ENCODE measurements at regions not wholly inside any gene's neighbourhood (a gene's known extent, or its start where the extent isn't known, plus 50 kb on each side); places are given as distances from the start of the nearest gene placed in this dataset.

- TF ChIP-seq POLR2A (IDR thresholded peaks at IDR 0.05; ENCODE audit: extremely low read depth, insufficient read length) = no peak
- TF ChIP-seq, protein P1, sequence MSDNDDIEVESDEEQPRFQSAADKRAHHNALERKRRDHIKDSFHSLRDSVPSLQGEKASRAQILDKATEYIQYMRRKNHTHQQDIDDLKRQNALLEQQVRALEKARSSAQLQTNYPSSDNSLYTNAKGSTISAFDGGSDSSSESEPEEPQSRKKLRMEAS (IDR thresholded peaks at IDR 0.05; ENCODE audit: low read depth, low read length) = no peak
- TF ChIP-seq, protein P2, sequence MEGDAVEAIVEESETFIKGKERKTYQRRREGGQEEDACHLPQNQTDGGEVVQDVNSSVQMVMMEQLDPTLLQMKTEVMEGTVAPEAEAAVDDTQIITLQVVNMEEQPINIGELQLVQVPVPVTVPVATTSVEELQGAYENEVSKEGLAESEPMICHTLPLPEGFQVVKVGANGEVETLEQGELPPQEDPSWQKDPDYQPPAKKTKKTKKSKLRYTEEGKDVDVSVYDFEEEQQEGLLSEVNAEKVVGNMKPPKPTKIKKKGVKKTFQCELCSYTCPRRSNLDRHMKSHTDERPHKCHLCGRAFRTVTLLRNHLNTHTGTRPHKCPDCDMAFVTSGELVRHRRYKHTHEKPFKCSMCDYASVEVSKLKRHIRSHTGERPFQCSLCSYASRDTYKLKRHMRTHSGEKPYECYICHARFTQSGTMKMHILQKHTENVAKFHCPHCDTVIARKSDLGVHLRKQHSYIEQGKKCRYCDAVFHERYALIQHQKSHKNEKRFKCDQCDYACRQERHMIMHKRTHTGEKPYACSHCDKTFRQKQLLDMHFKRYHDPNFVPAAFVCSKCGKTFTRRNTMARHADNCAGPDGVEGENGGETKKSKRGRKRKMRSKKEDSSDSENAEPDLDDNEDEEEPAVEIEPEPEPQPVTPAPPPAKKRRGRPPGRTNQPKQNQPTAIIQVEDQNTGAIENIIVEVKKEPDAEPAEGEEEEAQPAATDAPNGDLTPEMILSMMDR (IDR thresholded peaks at IDR 0.05; ENCODE audit: low read depth, low read length) = no peak
- no peak overlapping the region for H3K4me3 ChIP-seq (ENCODE audit: low read depth, low read length)
- DNase-seq (ENCODE audit: low read depth) = no peak
These were observed 362.2 kb downstream of the RAD51AP2 start for GRCh38 chr2:17156086-17156485.

- no peak for DNase-seq (ENCODE audit: low read depth)
- TF ChIP-seq, protein P1 (IDR thresholded peaks at IDR 0.05; ENCODE audit: low read depth, low read length) = no peak
- TF ChIP-seq, protein P2 (IDR thresholded peaks at IDR 0.05; ENCODE audit: low read depth, low read length) = no peak
- no peak for TF ChIP-seq MYC (IDR thresholded peaks at IDR 0.05; ENCODE audit: low read depth, low read length)
- TF ChIP-seq POLR2A (IDR thresholded peaks at IDR 0.05; ENCODE audit: extremely low read depth, insufficient read length) = no peak
- H3K4me3 ChIP-seq (ENCODE audit: low read depth, low read length) = no peak overlapping the region
These were observed 368.3 kb downstream of the RAD51AP2 start for GRCh38 chr2:17149945-17150344.

- no peak for TF ChIP-seq POLR2A (IDR thresholded peaks at IDR 0.05; ENCODE audit: extremely low read depth, insufficient read length)
- TF ChIP-seq, protein P2 (IDR thresholded peaks at IDR 0.05; ENCODE audit: low read depth, low read length) = peak; percentile 58
- TF ChIP-seq MYC (IDR thresholded peaks at IDR 0.05; ENCODE audit: low read depth, low read length) = no peak
- TF ChIP-seq, protein P1 (IDR thresholded peaks at IDR 0.05; ENCODE audit: low read depth, low read length) = no peak
- DNase-seq (ENCODE audit: low read depth) = peak; percentile 34
- no peak overlapping the region for H3K4me3 ChIP-seq (ENCODE audit: low read depth, low read length)
These were observed 369.7 kb downstream of the RAD51AP2 start for GRCh38 chr2:17148407-17149145.

GRCh38 chr2:17146358-17146757 lies 371.9 kb downstream of the RAD51AP2 start:
- TF ChIP-seq, protein P1 (IDR thresholded peaks at IDR 0.05; ENCODE audit: low read depth, low read length) = no peak
- TF ChIP-seq, protein P2 (IDR thresholded peaks at IDR 0.05; ENCODE audit: low read depth, low read length) = no peak
- no peak for TF ChIP-seq MYC (IDR thresholded peaks at IDR 0.05; ENCODE audit: low read depth, low read length)
- TF ChIP-seq POLR2A (IDR thresholded peaks at IDR 0.05; ENCODE audit: extremely low read depth, insufficient read length) = no peak

DNA sequence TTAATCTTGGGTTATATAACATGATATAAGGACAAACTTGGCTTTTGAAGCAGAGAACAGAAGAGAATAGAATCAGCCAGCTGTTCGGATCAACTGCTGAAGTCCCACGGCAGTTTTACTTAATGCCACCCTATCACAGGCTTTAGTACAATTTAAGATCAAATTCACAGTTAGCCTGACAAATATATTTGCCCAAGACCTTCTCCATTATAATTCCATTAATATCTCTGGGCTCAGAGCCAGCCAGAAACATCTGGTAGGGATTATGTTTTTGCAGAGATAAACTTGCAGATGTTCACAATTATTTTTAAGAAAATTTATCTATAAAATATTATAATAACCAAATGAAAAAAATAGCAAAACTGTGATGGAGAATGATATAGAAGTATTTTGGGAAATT lies 381.4 kb downstream of the RAD51AP2 start:
- H3K4me3 ChIP-seq (ENCODE audit: low read depth, low read length) = no peak overlapping the region
- DNase-seq (ENCODE audit: low read depth) = no peak
- no peak for TF ChIP-seq MYC (IDR thresholded peaks at IDR 0.05; ENCODE audit: low read depth, low read length)
- TF ChIP-seq POLR2A (IDR thresholded peaks at IDR 0.05; ENCODE audit: extremely low read depth, insufficient read length) = no peak
- TF ChIP-seq, protein P1 (IDR thresholded peaks at IDR 0.05; ENCODE audit: low read depth, low read length) = no peak
- TF ChIP-seq, protein P2 (IDR thresholded peaks at IDR 0.05; ENCODE audit: low read depth, low read length) = no peak

More at GRCh38 chr2:17146358-17146757, 371.9 kb downstream of the RAD51AP2 start:
- no peak for DNase-seq (ENCODE audit: low read depth)
- no peak overlapping the region for H3K4me3 ChIP-seq (ENCODE audit: low read depth, low read length)
